DMS114 treated with DMSO at 0.1 percent for 48 hours (cell line): ENCODE measurements at regions not wholly inside any gene's neighbourhood (a gene's known extent, or its start where the extent isn't known, plus 50 kb on each side); places are given as distances from the start of the nearest gene placed in this dataset.

Experiments used
- DNase-seq: peaks from one replicate; lab custom pipeline; 2025; ENCODE audit not compliant: unreplicated experiment; lab: John Stamatoyannopoulos, UW

DNA sequence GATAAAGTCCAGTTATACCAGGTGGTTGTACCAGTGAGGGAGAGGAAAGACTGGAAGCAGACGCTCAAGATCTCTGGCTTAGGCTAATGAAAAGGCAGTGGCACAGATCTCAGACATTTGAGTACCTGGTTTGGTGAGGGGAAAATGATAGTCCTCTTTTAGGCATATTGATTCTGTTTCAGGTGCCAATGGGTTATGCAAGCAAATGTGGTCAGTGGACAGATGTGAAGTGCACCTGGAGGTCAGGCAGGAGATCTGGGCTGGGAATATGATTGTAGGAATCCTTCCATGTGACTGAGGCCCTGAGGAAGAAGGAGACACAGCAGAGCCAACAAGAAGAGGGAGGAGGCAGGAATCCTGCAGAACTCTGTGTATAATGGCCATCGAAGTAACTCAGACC lies 63.7 kb upstream of the SMARCA2 start:
- no peak for DNase-seq

DNA sequence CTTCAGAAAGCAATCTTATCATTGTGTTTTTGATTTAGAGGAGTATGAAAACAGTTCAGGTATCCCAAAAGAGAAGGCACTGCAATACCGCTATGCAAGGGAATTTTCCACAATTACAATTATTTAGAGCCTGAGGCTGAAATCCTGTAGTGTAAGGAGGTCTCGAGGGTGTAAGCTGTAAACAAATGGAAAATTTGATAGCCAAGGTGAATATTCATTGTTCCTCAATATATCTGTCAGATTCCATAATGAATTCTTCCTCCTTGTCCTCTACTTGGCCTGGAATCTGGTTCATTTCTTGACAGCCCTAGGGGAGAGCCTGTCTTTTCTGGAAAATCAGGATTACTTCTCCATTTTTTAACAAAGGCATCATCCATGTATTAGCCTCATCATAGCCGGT lies 63.1 kb upstream of the SMARCA2 start:
- no peak for DNase-seq

DNA sequence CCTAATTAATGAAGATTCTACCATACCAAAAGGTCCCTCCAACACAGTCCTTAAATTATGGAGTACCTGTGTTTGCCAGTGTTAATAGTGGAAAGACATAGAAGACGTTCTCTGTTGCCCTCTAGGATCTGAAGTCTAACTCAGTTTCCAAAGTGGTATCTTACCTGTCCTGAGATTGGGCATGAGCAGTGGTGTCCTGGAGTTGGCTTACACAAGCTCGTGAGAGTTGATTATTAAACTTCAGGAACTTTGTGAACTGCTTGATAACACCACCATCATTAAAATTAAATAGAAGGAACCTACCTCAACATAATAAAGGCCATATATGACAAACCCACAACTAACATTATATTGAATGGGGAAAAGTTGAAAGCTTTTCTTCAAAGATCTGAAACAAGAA lies 60.9 kb upstream of the SMARCA2 start:
- DNase-seq: no peak

DNA sequence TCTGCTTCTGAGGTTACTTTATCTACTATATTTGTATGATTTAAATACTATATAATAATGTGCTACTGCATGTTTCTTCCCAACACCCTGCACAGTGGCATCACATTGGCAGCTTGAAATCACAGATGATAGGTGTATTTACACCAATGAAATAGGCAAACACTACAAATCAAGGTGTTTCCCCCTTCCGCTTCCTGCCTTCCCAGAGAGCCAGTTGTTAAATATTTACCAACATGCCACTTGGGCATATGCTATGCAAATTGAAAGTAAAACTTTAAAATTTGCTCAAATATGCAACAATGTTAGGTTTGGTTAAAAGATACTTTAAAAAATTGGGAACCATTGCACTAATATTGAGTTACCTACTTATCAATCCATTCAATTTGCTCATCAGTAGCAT lies 58.2 kb upstream of the SMARCA2 start:
- DNase-seq: no peak

DNA sequence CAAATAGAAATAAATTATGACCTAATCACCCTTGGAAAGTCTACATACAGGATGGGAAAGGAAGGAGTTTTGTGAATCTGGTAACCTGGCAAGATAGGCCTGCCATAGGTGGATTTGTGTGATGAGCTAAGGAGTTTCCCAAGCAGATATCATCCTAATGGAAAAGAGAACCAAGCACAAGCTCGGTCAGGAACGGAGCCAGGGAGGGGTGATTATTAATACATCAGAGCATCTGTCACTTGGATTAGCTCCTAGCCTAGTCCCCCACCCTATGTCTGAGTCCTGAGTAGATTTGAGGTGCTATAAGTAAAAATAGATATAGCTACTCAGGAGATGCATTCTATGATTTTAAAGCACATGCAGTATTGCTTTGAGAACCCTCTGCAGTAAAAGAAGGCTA lies 57.3 kb upstream of the SMARCA2 start:
- no peak for DNase-seq

DNA sequence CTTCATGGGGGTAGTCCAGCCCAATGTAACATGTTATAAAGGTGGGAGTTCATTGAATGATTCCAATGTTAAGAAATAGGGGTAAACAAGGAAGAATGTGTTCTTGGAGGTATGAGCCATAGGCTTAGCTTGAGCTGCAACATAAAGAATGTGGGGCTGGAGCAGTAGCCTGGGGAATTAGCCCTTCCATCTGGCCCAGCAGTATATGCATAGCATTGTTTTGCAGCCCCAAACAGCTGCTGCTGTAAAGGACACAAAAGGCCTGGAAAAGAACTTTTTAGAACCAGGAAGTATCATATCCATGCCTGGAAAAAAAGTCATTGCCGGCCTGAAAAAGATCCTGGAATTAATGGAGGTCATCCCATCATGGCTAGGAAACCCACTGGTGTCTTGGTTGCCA lies 55.8 kb upstream of the SMARCA2 start:
- DNase-seq: no peak

GRCh38 chr9:1960342-1961042 lies 54.7 kb upstream of the SMARCA2 start:
- no peak for DNase-seq

- DNase-seq: no peak
These were observed 53.0 kb upstream of the SMARCA2 start for GRCh38 chr9:1962122-1962521.

DNA sequence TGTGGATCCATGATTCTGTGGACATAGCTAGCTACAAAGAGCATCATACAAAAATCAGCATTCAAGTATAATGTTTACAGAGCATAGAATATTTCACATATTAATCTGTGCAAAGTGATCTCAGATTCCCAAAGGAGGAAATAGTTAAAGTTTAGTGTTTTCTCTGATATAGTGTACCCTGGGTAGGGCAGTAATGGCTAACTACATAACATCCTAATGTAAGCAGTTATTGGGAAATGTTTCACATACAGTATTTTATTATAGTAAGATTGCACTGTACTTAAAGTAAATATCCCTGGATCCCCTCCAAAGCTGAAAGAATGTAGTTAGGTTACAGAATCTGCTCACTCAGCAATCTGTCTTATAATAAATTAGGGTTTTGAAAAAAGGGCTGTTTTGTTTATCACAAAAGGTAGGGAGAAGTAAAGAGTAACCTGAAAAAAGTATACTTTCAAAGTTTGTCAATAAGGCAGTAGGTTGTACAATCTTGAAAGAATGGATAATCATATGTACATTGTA lies 52.5 kb upstream of the SMARCA2 start:
- no peak for DNase-seq

GRCh38 chr9:1964093-1964492 lies 51.1 kb upstream of the SMARCA2 start:
- no peak for DNase-seq
